ENCODE measurements at regions not wholly inside any gene's neighbourhood (a gene's known extent, or its start where the extent isn't known, plus 50 kb on each side); places are given as distances from the start of the nearest gene placed in this dataset.

- Histone ChIP-seq H3K4me3 (ENCODE audit: low read depth, low read length, poor library complexity, severe bottlenecking) (no peak overlapping the region), H3K9ac (ENCODE audit: low read length) (no peak overlapping the region), H3K9me3 (ENCODE audit: low read length) (no peaks in the 10 kb centered on the region), H3F3A (ENCODE audit: insufficient read depth, low read length) (no peaks in the 10 kb centered on the region), H4K20me1 (ENCODE audit: insufficient read depth, low read length) (no peaks in the 10 kb centered on the region), H3K27me3 (ENCODE audit: insufficient read depth, low read length) (no peaks in the 10 kb centered on the region), H3K4me2 (ENCODE audit: low read length) (no peak overlapping the region), H3K36me3 (ENCODE audit: insufficient read depth, low read length) (no peaks in the 10 kb centered on the region), H3K79me2 (ENCODE audit: insufficient read depth, low read length) (no peaks in the 10 kb centered on the region), H3K4me1 (ENCODE audit: insufficient read depth, low read length, severe bottlenecking) (no peaks in the 10 kb centered on the region), H3K9me2 (ENCODE audit: low read depth, low read length) (no peaks in the 10 kb centered on the region), H2AFZ (ENCODE audit: low read length) (no peak overlapping the region), H3K27ac (ENCODE audit: low read depth, low read length, poor library complexity, severe bottlenecking) (no peak overlapping the region)
- no peak for TF ChIP-seq EZH2 (IDR thresholded peaks at IDR 0.05; ENCODE audit: borderline replicate concordance, low read length)
- no peak for TF ChIP-seq CTCF (IDR thresholded peaks at IDR 0.05; ENCODE audit: low read length)
These were observed 436.8 kb upstream of the THBS1 start for GRCh38 chr15:39144051-39144450.

GRCh38 chr15:39144613-39145499, 436.0 kb upstream of the THBS1 start:
- Histone ChIP-seq H2AFZ (ENCODE audit: low read length) (no peak overlapping the region), H3K4me1 (ENCODE audit: insufficient read depth, low read length, severe bottlenecking) (no peaks in the 10 kb centered on the region), H3K27me3 (ENCODE audit: insufficient read depth, low read length) (no peaks in the 10 kb centered on the region), H3K36me3 (ENCODE audit: insufficient read depth, low read length) (no peaks in the 10 kb centered on the region), H3F3A (ENCODE audit: insufficient read depth, low read length) (no peaks in the 10 kb centered on the region), H3K79me2 (ENCODE audit: insufficient read depth, low read length) (no peaks in the 10 kb centered on the region), H4K20me1 (ENCODE audit: insufficient read depth, low read length) (no peaks in the 10 kb centered on the region), H3K9me3 (ENCODE audit: low read length) (no peaks in the 10 kb centered on the region), H3K4me3 (ENCODE audit: low read depth, low read length, poor library complexity, severe bottlenecking) (no peak overlapping the region), H3K4me2 (ENCODE audit: low read length) (no peak overlapping the region), H3K27ac (ENCODE audit: low read depth, low read length, poor library complexity, severe bottlenecking) (no peak overlapping the region), H3K9me2 (ENCODE audit: low read depth, low read length) (no peaks in the 10 kb centered on the region), H3K9ac (ENCODE audit: low read length) (no peak overlapping the region)
- TF ChIP-seq EZH2 (IDR thresholded peaks at IDR 0.05; ENCODE audit: borderline replicate concordance, low read length) (no peak), CTCF (IDR thresholded peaks at IDR 0.05; ENCODE audit: low read length) (no peak)

- no peaks in the 10 kb centered on the region for H3K4me1 ChIP-seq (ENCODE audit: insufficient read depth, low read length, severe bottlenecking)
- no peak overlapping the region for H3K4me2 ChIP-seq (ENCODE audit: low read length)
These were observed 434.8 kb upstream of the THBS1 start for GRCh38 chr15:39145854-39146625.

More at GRCh38 chr15:39145854-39146625, 434.8 kb upstream of the THBS1 start:
- Histone ChIP-seq H3K9me2 (ENCODE audit: low read depth, low read length) (no peaks in the 10 kb centered on the region), H3K79me2 (ENCODE audit: insufficient read depth, low read length) (no peaks in the 10 kb centered on the region), H3K27ac (ENCODE audit: low read depth, low read length, poor library complexity, severe bottlenecking) (no peak overlapping the region), H3K9me3 (ENCODE audit: low read length) (no peaks in the 10 kb centered on the region), H3K36me3 (ENCODE audit: insufficient read depth, low read length) (no peaks in the 10 kb centered on the region), H3K9ac (ENCODE audit: low read length) (no peak overlapping the region), H2AFZ (ENCODE audit: low read length) (no peak overlapping the region), H3K4me3 (ENCODE audit: low read depth, low read length, poor library complexity, severe bottlenecking) (no peak overlapping the region), H4K20me1 (ENCODE audit: insufficient read depth, low read length) (no peaks in the 10 kb centered on the region), H3F3A (ENCODE audit: insufficient read depth, low read length) (no peaks in the 10 kb centered on the region), H3K27me3 (ENCODE audit: insufficient read depth, low read length) (no peaks in the 10 kb centered on the region)
- TF ChIP-seq CTCF (IDR thresholded peaks at IDR 0.05; ENCODE audit: low read length), result no peak
- no peak for TF ChIP-seq EZH2 (IDR thresholded peaks at IDR 0.05; ENCODE audit: borderline replicate concordance, low read length)
